ENCODE measurements at regions not wholly inside any gene's neighbourhood (a gene's known extent, or its start where the extent isn't known, plus 50 kb on each side); places are given as distances from the start of the nearest gene placed in this dataset.

DNA sequence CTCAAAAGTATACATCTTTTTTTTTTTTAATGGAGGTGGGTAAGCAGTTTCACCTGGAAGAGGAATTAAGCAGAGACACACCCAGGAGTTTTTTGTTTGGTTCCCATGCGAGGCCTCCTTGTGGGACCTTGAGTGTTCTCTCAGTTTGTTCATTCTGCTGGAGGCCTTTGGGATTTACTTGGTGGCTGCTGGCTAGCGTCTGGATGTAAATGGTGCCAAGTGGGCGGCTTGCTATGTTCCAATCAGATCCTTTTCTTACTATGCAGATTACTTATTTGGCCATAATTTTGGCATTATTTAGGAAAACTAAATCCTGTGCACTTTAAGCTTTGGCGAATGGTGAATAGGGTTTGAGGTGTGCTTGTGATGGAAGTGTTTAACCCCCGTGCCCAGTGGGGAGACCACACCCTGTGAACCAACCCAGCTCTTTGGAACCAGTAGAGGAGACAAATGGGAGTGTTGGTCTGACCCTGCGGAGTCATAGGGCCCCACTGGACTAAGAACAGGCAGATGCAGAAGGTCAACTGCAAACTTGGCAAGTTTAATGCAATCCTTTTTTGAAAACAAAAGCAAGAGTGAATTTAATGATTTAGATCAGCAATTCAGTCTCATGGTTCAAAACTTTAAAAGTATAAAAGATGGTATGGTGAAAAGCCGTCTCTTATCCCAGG is 79.4 kb downstream of the EBLN2 start:
- H3K27me3 ChIP-seq (ENCODE audit: control insufficient read depth, insufficient read depth, low read length) = peaks cover 4% of the 10 kb centered on the region
- no peak overlapping the region for H3K27ac ChIP-seq (ENCODE audit: insufficient read depth, low read length)
- no peak overlapping the region for H2AFZ ChIP-seq (replicated peaks; ENCODE audit: low read length, poor library complexity)
- no peaks in the 10 kb centered on the region for H4K20me1 ChIP-seq (ENCODE audit: insufficient read depth, low read length)
- H3K23ac ChIP-seq (ENCODE audit: low read depth, low read length) = no peak overlapping the region
- POLR2A ChIA-PET (ENCODE audit: unreplicated experiment) = no interaction called here
- in situ Hi-C loops (cut with MboI; ENCODE audit: low sequenced_read_pairs) (no loop called here), intact Hi-C loops (cut with micrococcal nuclease) (no loop called here), dilution Hi-C loops (cut with HindIII; ENCODE audit: low sequenced_read_pairs, unreplicated experiment) (no loop called here)
- TF ChIP-seq CHD1 (IDR thresholded peaks at IDR 0.05; ENCODE audit: low read depth, low read length) (no peak), USF2 (IDR thresholded peaks at IDR 0.05; ENCODE audit: low read depth, low read length) (no peak), CEBPB (IDR thresholded peaks at IDR 0.05; ENCODE audit: low read depth, low read length) (no peak), RAD21 (IDR thresholded peaks at IDR 0.05; ENCODE audit: low read length) (no peak), POLR2A (IDR thresholded peaks at IDR 0.05; ENCODE audit: low read depth, low read length) (no peak), MXI1 (IDR thresholded peaks at IDR 0.05; ENCODE audit: borderline replicate concordance, low read depth, low read length) (no peak), BHLHE40 (IDR thresholded peaks at IDR 0.05; ENCODE audit: low read depth, low read length) (no peak), MAFK (IDR thresholded peaks at IDR 0.05; ENCODE audit: low read depth, low read length) (no peak), MAZ (IDR thresholded peaks at IDR 0.05; ENCODE audit: borderline replicate concordance, low read depth, low read length) (no peak), CTCF (conservative IDR thresholded peaks at IDR 0.05; ENCODE audit: low read depth, low read length) (no peak), RFX5 (IDR thresholded peaks at IDR 0.05; ENCODE audit: low read depth, low read length) (no peak), SMC3 (IDR thresholded peaks at IDR 0.05; ENCODE audit: low read depth, low read length) (no peak), RCOR1 (IDR thresholded peaks at IDR 0.05; ENCODE audit: insufficient replicate concordance, low read length) (no peak), NFE2L2 (IDR thresholded peaks at IDR 0.05; ENCODE audit: low read depth, low read length) (no peak)
- TF ChIP-seq, protein P1, sequence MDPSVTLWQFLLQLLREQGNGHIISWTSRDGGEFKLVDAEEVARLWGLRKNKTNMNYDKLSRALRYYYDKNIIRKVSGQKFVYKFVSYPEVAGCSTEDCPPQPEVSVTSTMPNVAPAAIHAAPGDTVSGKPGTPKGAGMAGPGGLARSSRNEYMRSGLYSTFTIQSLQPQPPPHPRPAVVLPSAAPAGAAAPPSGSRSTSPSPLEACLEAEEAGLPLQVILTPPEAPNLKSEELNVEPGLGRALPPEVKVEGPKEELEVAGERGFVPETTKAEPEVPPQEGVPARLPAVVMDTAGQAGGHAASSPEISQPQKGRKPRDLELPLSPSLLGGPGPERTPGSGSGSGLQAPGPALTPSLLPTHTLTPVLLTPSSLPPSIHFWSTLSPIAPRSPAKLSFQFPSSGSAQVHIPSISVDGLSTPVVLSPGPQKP (IDR thresholded peaks at IDR 0.05; ENCODE audit: borderline replicate concordance, low read depth, low read length) = no peak
- H3K4me3 ChIP-seq (ENCODE audit: insufficient read depth, low read depth, low read length) = no peak overlapping the region
- H3K4ac ChIP-seq (ENCODE audit: low read depth, low read length) = no peak overlapping the region
- H3K36me3 ChIP-seq (ENCODE audit: control insufficient read depth, insufficient read depth, low read length) = no peaks in the 10 kb centered on the region
- H2BK20ac ChIP-seq (ENCODE audit: low read depth, low read length) = no peak overlapping the region
- DNase-seq = no peak
- H3K4me2 ChIP-seq (ENCODE audit: low read depth, low read length) = no peak overlapping the region
- H3K9me3 ChIP-seq (ENCODE audit: control insufficient read depth, insufficient read depth, low read length) = no peaks in the 10 kb centered on the region
- H2AK5ac ChIP-seq (ENCODE audit: low read depth, low read length) = no peak overlapping the region
- H3K14ac ChIP-seq (replicated peaks; ENCODE audit: low read depth, low read length) = no peak overlapping the region
- no peak overlapping the region for H2BK120ac ChIP-seq (ENCODE audit: low read depth, low read length)
- H2BK5ac ChIP-seq (ENCODE audit: low read depth, low read length, poor library complexity, severe bottlenecking) = no peak overlapping the region
- no TSS peak for BruUV-seq (replicated peaks)
- no peak overlapping the region for H2BK15ac ChIP-seq (ENCODE audit: low read depth, low read length)
- CTCF ChIA-PET = no interaction called here
- H3K9ac ChIP-seq (ENCODE audit: low read depth, low read length) = no peak overlapping the region
- no peak overlapping the region for H4K8ac ChIP-seq (ENCODE audit: low read depth in 2 of 2, low read length in 2 of 2)
- H3K79me1 ChIP-seq (ENCODE audit: low read depth in 1 of 2, low read length in 2 of 2) = no peaks in the 10 kb centered on the region
- no peaks in the 10 kb centered on the region for H3K9me1 ChIP-seq (ENCODE audit: insufficient read depth, low read length)
- no peak for ATAC-seq (ENCODE audit: low read depth)
- H4K91ac ChIP-seq (ENCODE audit: insufficient read depth, low read depth, low read length) = no peak overlapping the region
- no peak overlapping the region for H4K5ac ChIP-seq (ENCODE audit: low read depth, low read length)
- 75% methylated on average over 1 of the region's 7 CpGs; no CpG with 5 or more reads in 1 of the 2 experiments for WGBS, 2 experiments (ENCODE audit: extremely low coverage in 2 of 2, insufficient read length in 1 of 2)
- H3K56ac ChIP-seq (ENCODE audit: extremely low read depth, insufficient read depth, low read length) = no peak overlapping the region
- no peak overlapping the region for H2AK9ac ChIP-seq (replicated peaks; ENCODE audit: low read depth, low read length, poor library complexity)
- H3K4me1 ChIP-seq (ENCODE audit: control insufficient read depth, insufficient read depth, low read length) = no peaks in the 10 kb centered on the region
- H3K18ac ChIP-seq (ENCODE audit: low read depth, low read length) = no peak overlapping the region
